GM12878 (cell line): ENCODE measurements at regions not wholly inside any gene's neighbourhood (a gene's known extent, or its start where the extent isn't known, plus 50 kb on each side); places are given as distances from the start of the nearest gene placed in this dataset.

Experiments
- BCLAF1 ChIP-seq: fragments of 450-650 bp; IDR thresholded peaks from 2 replicates; pipeline ENCODE4 v1.6.1; 2017; ENCODE audit warnings: antibody characterized with exemption, mild to moderate bottlenecking, moderate library complexity
- BRCA1 ChIP-seq: IDR thresholded peaks from 2 replicates; pipeline ENCODE4 v1.6.1; 2011; ENCODE audit warnings: low read depth, low read length, improper control_type of control experiment
- EZH2 ChIP-seq: IDR thresholded peaks from 2 replicates; pipeline ENCODE4 v1.6.1; 2012; ENCODE audit warnings: low read depth, mild to moderate bottlenecking, control low read depth, inconsistent platforms, low read length, borderline replicate concordance; ENCODE audit not compliant: control insufficient read depth
- GABPA ChIP-seq: IDR thresholded peaks from 2 replicates; pipeline ENCODE4 v1.6.1; 2014; ENCODE audit warnings: antibody characterized with exemption, low read depth, mild to moderate bottlenecking, inconsistent platforms
- JUND ChIP-seq: IDR thresholded peaks from 2 replicates; pipeline ENCODE4 v1.6.1; 2012; ENCODE audit warnings: low read depth, mild to moderate bottlenecking, low read length, improper control_type of control experiment, moderate library complexity
- NRF1 ChIP-seq: conservative IDR thresholded peaks from 2 replicates; pipeline ENCODE4 v1.6.1; 2011; ENCODE audit warnings: mild to moderate bottlenecking, low read depth, low read length, improper control_type of control experiment
- RAD21 ChIP-seq: IDR thresholded peaks from 2 replicates; pipeline ENCODE4 v1.6.1; 2011; ENCODE audit warnings: mild to moderate bottlenecking, low read depth, low read length, moderate library complexity; ENCODE audit not compliant: insufficient read depth
- RAD51 ChIP-seq: fragments of 450-650 bp; IDR thresholded peaks from 2 replicates; pipeline ENCODE4 v1.6.1; 2016; ENCODE audit warnings: moderate library complexity, mild to moderate bottlenecking, inconsistent platforms
- SIN3A ChIP-seq: IDR thresholded peaks from 2 replicates; pipeline ENCODE4 v1.6.1; 2012; ENCODE audit warnings: low read depth, low read length, improper control_type of control experiment
- SMC3 ChIP-seq: IDR thresholded peaks from 2 replicates; pipeline ENCODE4 v1.6.1; 2011; ENCODE audit warnings: low read length, improper control_type of control experiment, borderline replicate concordance
- TARDBP ChIP-seq: IDR thresholded peaks from 2 replicates; pipeline ENCODE4 v1.6.1; 2016; ENCODE audit warnings: borderline replicate concordance
- TCF12 ChIP-seq: IDR thresholded peaks from 2 replicates; pipeline ENCODE4 v1.6.1; 2011; ENCODE audit warnings: low read depth, mild to moderate bottlenecking, low read length
- ZSCAN29 ChIP-seq: fragments of 450-650 bp; IDR thresholded peaks from 2 replicates; pipeline ENCODE4 v1.6.1; 2017; ENCODE audit warnings: mild to moderate bottlenecking, moderate library complexity
- TF ChIP-seq, protein P1 (sequence below), 3 experiments: IDR thresholded peaks in 2 of 3; conservative IDR thresholded peaks in 1 of 3; 2 replicates each; pipeline ENCODE4 v1.5.1; 2011; ENCODE audit warnings: low read depth in 3 of 3, low read length in 3 of 3, mild to moderate bottlenecking in 3 of 3, control low read depth in 2 of 3, moderate library complexity in 2 of 3, inconsistent platforms in 1 of 3, mixed read lengths in 1 of 3; ENCODE audit not compliant: control insufficient read depth in 2 of 3, insufficient read depth in 1 of 3; ENCODE audit errors: extremely low read depth in 1 of 3

GRCh38 chr2:150097402-150097801 is 390.1 kb downstream of the RND3 start:
- TF ChIP-seq GABPA = no peak
- TF ChIP-seq NRF1 = no peak
- TF ChIP-seq, protein P1, sequence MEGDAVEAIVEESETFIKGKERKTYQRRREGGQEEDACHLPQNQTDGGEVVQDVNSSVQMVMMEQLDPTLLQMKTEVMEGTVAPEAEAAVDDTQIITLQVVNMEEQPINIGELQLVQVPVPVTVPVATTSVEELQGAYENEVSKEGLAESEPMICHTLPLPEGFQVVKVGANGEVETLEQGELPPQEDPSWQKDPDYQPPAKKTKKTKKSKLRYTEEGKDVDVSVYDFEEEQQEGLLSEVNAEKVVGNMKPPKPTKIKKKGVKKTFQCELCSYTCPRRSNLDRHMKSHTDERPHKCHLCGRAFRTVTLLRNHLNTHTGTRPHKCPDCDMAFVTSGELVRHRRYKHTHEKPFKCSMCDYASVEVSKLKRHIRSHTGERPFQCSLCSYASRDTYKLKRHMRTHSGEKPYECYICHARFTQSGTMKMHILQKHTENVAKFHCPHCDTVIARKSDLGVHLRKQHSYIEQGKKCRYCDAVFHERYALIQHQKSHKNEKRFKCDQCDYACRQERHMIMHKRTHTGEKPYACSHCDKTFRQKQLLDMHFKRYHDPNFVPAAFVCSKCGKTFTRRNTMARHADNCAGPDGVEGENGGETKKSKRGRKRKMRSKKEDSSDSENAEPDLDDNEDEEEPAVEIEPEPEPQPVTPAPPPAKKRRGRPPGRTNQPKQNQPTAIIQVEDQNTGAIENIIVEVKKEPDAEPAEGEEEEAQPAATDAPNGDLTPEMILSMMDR (IDR thresholded peaks at IDR 0.05 in 2 of 3, conservative IDR thresholded peaks at IDR 0.05 in 1 of 3; ENCODE audit: control insufficient read depth in 2 of 3, extremely low read depth in 1 of 3, insufficient read depth in 1 of 3, low read depth in 3 of 3, low read length in 3 of 3) = no peak
- TF ChIP-seq TCF12 = no peak
- TF ChIP-seq EZH2 = no peak
- no peak for TF ChIP-seq SMC3
- TF ChIP-seq RAD21 = no peak
- TF ChIP-seq JUND = no peak
- no peak for TF ChIP-seq BRCA1
- no peak for TF ChIP-seq ZSCAN29
- TF ChIP-seq SIN3A = no peak
- TF ChIP-seq TARDBP = no peak
- TF ChIP-seq RAD51 = no peak
- no peak for TF ChIP-seq BCLAF1
